Panc1 (cell line): ENCODE measurements at regions not wholly inside any gene's neighbourhood (a gene's known extent, or its start where the extent isn't known, plus 50 kb on each side); places are given as distances from the start of the nearest gene placed in this dataset.

Experiments used
- ATAC-seq: fragments of 200-7000 bp; cut with Tn5 transposase; 2 replicates; pipeline ENCODE4 v1.9.1; 2020; ENCODE audit warnings: mild to moderate bottlenecking, moderate library complexity
- BruUV-seq: library from RNA; stranded (reverse); fragments of 400-500 nt; replicated peaks from 2 replicates; lab custom pipeline; 2021; lab: Mats Ljungman, UMichigan
- CTCF ChIA-PET: fragments of 300-600 bp; sonication (Branson Sonifier 250); formaldehyde crosslinking; loops from one replicate; lab custom pipeline; 2022; ENCODE audit warnings: antibody characterized with exemption; lab: Charles Lee
- POLR2A ChIA-PET: fragments of 300-600 bp; sonication (Branson Sonifier 250); formaldehyde crosslinking; loops from one replicate; lab custom pipeline; 2022; ENCODE audit warnings: antibody characterized with exemption; lab: Charles Lee
- DNase-seq: peaks from one replicate; pipeline ENCODE4 v3.0.0-alpha.2; 2010; ENCODE audit warnings: low read depth, low spot score
- H3K27ac ChIP-seq: 2 replicates; pipeline ENCODE4 v1.5.1; 2011; ENCODE audit warnings: mild to moderate bottlenecking, low read length, inconsistent platforms
- H3K27me3 ChIP-seq: fragments of 200-500 bp; sonication (Bioruptor generic); 2 replicates; pipeline ENCODE4 v1.6.0; 2014; ENCODE audit warnings: low read length, inconsistent platforms; ENCODE audit not compliant: control insufficient read depth, insufficient read depth
- H3K36me3 ChIP-seq: fragments of 200-500 bp; sonication (Bioruptor generic); 2 replicates; pipeline ENCODE4 v1.5.1; 2014; ENCODE audit warnings: inconsistent platforms, mild to moderate bottlenecking, low read length, moderate library complexity; ENCODE audit not compliant: control insufficient read depth, insufficient read depth
- H3K4me1 ChIP-seq: 2 replicates; pipeline ENCODE4 v1.5.1; 2011; ENCODE audit warnings: inconsistent platforms, mild to moderate bottlenecking, low read length, moderate library complexity; ENCODE audit not compliant: control insufficient read depth, insufficient read depth
- H3K4me3 ChIP-seq, 2 experiments: 2 replicates each; pipeline ENCODE4 v1.5.1; 2011 to 2012; ENCODE audit warnings: low read depth in 2 of 2, low read length in 2 of 2, mild to moderate bottlenecking in 2 of 2, inconsistent platforms in 1 of 2, moderate library complexity in 1 of 2
- H3K9me3 ChIP-seq: fragments of 200-500 bp; sonication (Bioruptor generic); 2 replicates; pipeline ENCODE4 v1.5.1; 2014; ENCODE audit warnings: low read depth, mild to moderate bottlenecking, inconsistent platforms, low read length, moderate library complexity; ENCODE audit not compliant: control insufficient read depth, insufficient read depth
- POLR2AphosphoS5 ChIP-seq: IDR thresholded peaks from 2 replicates; pipeline ENCODE4 v1.6.1; 2012; ENCODE audit warnings: mild to moderate bottlenecking, low read depth, low read length, moderate library complexity
- SIN3A ChIP-seq: IDR thresholded peaks from 2 replicates; pipeline ENCODE4 v1.6.1; 2012; ENCODE audit warnings: low read depth, mild to moderate bottlenecking, low read length, moderate library complexity, borderline replicate concordance; ENCODE audit not compliant: insufficient read depth
- TCF7L2 ChIP-seq: IDR thresholded peaks from 2 replicates; pipeline ENCODE4 v1.6.1; 2011; ENCODE audit warnings: mild to moderate bottlenecking, low read depth, low read length, inconsistent platforms
- in situ Hi-C: cut with HindIII; loops from 2 replicates; pipeline ENCODE4 v1.10.0; 2016; ENCODE audit warnings: low sequenced_read_pairs, low pct_unique_long_range_greater_than_20kb
- intact Hi-C: fragments of 100-400 bp; cut with micrococcal nuclease; formaldehyde crosslinking; loops from one replicate; pipeline ENCODE4 v1.10.0; 2022; ENCODE audit not compliant: unreplicated experiment
- TF ChIP-seq, protein P1 (sequence below): fragments of 450-650 bp; IDR thresholded peaks from 2 replicates; pipeline ENCODE4 v1.5.1; 2017; ENCODE audit warnings: mild to moderate bottlenecking
- TF ChIP-seq, protein P2 (sequence below), 2 experiments: IDR thresholded peaks; 2 replicates each; pipeline ENCODE4 v1.6.1; 2011 to 2012; ENCODE audit warnings: low read depth in 2 of 2, control low read depth in 1 of 2, low read length in 1 of 2, mild to moderate bottlenecking in 1 of 2, moderate library complexity in 1 of 2; ENCODE audit not compliant: insufficient read depth in 1 of 2

DNA sequence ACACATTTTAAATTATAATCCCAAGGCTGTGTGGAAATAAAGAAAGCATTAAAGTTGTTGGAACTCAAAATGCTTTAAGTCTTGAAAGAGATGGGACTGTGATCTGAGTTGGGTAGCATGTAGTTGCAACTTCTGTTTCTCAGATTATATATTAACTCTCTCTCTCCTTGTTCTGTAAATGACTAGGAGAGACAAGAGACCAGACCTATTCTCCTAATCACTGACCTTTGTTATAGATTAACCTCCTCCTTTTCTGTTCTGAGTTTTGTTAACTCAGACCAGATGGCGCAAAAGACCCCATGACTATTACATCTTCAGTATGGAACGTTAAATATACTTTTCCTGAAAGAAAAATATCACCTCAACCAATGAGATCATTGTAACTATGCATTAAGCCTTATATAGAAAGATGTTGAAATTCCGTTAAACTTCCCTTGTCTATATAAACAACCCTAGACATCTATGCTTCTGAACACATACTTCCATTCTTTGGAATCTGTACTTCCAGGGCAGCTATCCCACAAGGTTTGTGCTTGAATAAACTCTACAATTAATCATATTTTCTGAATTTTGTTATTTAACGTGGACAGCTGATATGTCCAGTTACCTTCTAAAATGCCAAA, 143.5 kb upstream of the TRIM24 start:
- H3K4me3 ChIP-seq, result no peak overlapping the region
- in situ Hi-C loops (no loop called here), intact Hi-C loops (no loop called here)
- H3K27me3 ChIP-seq, result no peaks in the 10 kb centered on the region
- TF ChIP-seq SIN3A (no peak), POLR2AphosphoS5 (no peak), TCF7L2 (no peak)
- TF ChIP-seq, protein P1, sequence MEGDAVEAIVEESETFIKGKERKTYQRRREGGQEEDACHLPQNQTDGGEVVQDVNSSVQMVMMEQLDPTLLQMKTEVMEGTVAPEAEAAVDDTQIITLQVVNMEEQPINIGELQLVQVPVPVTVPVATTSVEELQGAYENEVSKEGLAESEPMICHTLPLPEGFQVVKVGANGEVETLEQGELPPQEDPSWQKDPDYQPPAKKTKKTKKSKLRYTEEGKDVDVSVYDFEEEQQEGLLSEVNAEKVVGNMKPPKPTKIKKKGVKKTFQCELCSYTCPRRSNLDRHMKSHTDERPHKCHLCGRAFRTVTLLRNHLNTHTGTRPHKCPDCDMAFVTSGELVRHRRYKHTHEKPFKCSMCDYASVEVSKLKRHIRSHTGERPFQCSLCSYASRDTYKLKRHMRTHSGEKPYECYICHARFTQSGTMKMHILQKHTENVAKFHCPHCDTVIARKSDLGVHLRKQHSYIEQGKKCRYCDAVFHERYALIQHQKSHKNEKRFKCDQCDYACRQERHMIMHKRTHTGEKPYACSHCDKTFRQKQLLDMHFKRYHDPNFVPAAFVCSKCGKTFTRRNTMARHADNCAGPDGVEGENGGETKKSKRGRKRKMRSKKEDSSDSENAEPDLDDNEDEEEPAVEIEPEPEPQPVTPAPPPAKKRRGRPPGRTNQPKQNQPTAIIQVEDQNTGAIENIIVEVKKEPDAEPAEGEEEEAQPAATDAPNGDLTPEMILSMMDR, result no peak
- TF ChIP-seq, protein P2, sequence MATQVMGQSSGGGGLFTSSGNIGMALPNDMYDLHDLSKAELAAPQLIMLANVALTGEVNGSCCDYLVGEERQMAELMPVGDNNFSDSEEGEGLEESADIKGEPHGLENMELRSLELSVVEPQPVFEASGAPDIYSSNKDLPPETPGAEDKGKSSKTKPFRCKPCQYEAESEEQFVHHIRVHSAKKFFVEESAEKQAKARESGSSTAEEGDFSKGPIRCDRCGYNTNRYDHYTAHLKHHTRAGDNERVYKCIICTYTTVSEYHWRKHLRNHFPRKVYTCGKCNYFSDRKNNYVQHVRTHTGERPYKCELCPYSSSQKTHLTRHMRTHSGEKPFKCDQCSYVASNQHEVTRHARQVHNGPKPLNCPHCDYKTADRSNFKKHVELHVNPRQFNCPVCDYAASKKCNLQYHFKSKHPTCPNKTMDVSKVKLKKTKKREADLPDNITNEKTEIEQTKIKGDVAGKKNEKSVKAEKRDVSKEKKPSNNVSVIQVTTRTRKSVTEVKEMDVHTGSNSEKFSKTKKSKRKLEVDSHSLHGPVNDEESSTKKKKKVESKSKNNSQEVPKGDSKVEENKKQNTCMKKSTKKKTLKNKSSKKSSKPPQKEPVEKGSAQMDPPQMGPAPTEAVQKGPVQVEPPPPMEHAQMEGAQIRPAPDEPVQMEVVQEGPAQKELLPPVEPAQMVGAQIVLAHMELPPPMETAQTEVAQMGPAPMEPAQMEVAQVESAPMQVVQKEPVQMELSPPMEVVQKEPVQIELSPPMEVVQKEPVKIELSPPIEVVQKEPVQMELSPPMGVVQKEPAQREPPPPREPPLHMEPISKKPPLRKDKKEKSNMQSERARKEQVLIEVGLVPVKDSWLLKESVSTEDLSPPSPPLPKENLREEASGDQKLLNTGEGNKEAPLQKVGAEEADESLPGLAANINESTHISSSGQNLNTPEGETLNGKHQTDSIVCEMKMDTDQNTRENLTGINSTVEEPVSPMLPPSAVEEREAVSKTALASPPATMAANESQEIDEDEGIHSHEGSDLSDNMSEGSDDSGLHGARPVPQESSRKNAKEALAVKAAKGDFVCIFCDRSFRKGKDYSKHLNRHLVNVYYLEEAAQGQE (IDR thresholded peaks at IDR 0.05; ENCODE audit: insufficient read depth in 1 of 2, low read depth in 2 of 2, low read length in 1 of 2), result no peak
- no peaks in the 10 kb centered on the region for H3K9me3 ChIP-seq
- no peak overlapping the region for H3K27ac ChIP-seq
- POLR2A ChIA-PET, result no interaction called here
- no peaks in the 10 kb centered on the region for H3K36me3 ChIP-seq
- no TSS peak for BruUV-seq
- DNase-seq (no peak), ATAC-seq (no peak)
- no peaks in the 10 kb centered on the region for H3K4me1 ChIP-seq
- CTCF ChIA-PET, result no interaction called here

DNA sequence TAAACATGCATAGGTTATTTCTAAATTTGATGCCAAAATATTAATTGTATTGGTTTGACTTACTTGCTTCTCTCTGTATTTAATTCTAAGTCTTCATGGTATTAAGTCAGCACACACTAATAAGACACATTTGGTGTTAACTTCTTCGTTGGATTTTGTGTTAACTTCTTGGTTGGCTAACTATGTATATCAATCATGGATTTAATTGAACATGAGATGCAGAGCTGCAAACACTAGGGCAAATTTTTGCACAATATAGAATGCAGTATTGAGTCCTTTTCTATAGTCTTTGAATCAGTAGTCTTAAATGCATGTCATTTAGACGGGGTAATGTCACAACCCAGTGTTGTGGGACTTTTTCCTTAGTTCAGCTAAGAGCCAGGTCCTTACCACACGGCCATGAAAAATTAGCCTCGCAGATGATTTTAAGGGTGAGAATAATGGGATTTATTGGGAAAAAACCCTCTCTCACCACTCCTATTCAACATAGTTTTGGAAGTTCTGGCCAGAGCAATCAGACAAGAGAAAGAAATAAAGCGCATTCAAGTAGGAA, 142.9 kb upstream of the TRIM24 start:
- ATAC-seq (no peak), DNase-seq (no peak)
- no peaks in the 10 kb centered on the region for H3K27me3 ChIP-seq
- CTCF ChIA-PET, result no interaction called here
- no peaks in the 10 kb centered on the region for H3K9me3 ChIP-seq
- no peak overlapping the region for H3K27ac ChIP-seq
- TF ChIP-seq POLR2AphosphoS5 (no peak), TCF7L2 (no peak), SIN3A (no peak)
- TF ChIP-seq, protein P2 (IDR thresholded peaks at IDR 0.05; ENCODE audit: insufficient read depth in 1 of 2, low read depth in 2 of 2, low read length in 1 of 2), result no peak
- TF ChIP-seq, protein P1, result no peak
- POLR2A ChIA-PET, result no interaction called here
- in situ Hi-C loops, result no loop called here
- H3K36me3 ChIP-seq, result no peaks in the 10 kb centered on the region
- intact Hi-C loops, result no loop called here
- H3K4me3 ChIP-seq, result no peak overlapping the region
- BruUV-seq, result no TSS peak
- H3K4me1 ChIP-seq, result no peaks in the 10 kb centered on the region
